Kidney (tissue), 13 donors: ENCODE measurements at regions not wholly inside any gene's neighbourhood (a gene's known extent, or its start where the extent isn't known, plus 50 kb on each side); places are given as distances from the start of the nearest gene placed in this dataset.

Source experiments
- DNase-seq, 5 donors: peaks; one replicate each; pipeline ENCODE4 v3.0.0-alpha.2; 2013 to 2020
- FAIRE-seq: peaks from 2 replicates; lab custom pipeline; 2012; peaks lifted over from hg19 to GRCh38; lab: Jason Lieb, UNC
- H3K27ac ChIP-seq, 2 donors: one replicate each; pipeline ENCODE4 v1.7.0; 2013; ENCODE audit warnings: low read depth in 2 of 2, low read length in 2 of 2, inconsistent platforms in 1 of 2
- H3K27me3 ChIP-seq: one replicate; pipeline ENCODE4 v1.7.1; 2013; ENCODE audit warnings: low read length, inconsistent platforms; ENCODE audit not compliant: control insufficient read depth, insufficient read depth
- H3K36me3 ChIP-seq, 3 donors: one replicate each; pipeline versions ENCODE4 v1.7.0 to v1.7.1; 2013; ENCODE audit warnings: low read length in 3 of 3, control low read depth in 1 of 3, inconsistent platforms in 1 of 3; ENCODE audit not compliant: insufficient read depth in 3 of 3, control insufficient read depth in 2 of 3
- H3K4me1 ChIP-seq, 3 donors: one replicate each; pipeline versions ENCODE4 v1.7.0 to v1.7.1; 2013; ENCODE audit warnings: low read length in 3 of 3, inconsistent platforms in 1 of 3, low read depth in 1 of 3; ENCODE audit not compliant: control insufficient read depth in 2 of 3, insufficient read depth in 2 of 3
- H3K4me3 ChIP-seq, 3 donors: one replicate each; pipeline versions ENCODE4 v1.7.0 to v1.8.1; 2013; ENCODE audit warnings: low read length in 3 of 3, control low read depth in 1 of 3, inconsistent platforms in 1 of 3
- H3K9ac ChIP-seq, 3 donors: one replicate each; pipeline versions ENCODE4 v1.7.0 to v1.7.1; 2013; ENCODE audit warnings: low read length in 3 of 3, control low read depth in 1 of 3, inconsistent platforms in 1 of 3
- H3K9me3 ChIP-seq, 3 donors: one replicate each; pipeline versions ENCODE4 v1.7.0 to v1.7.1; 2013; ENCODE audit warnings: low read length in 3 of 3, control low read depth in 1 of 3, inconsistent platforms in 1 of 3; ENCODE audit not compliant: control insufficient read depth in 2 of 3, insufficient read depth in 1 of 3
- intact Hi-C: fragments of 100-400 bp; cut with DNase I; formaldehyde crosslinking; loops from one replicate; pipeline ENCODE4 v1.11.1; 2022
- TF ChIP-seq, protein P1 (sequence below): IDR thresholded peaks from 3 replicates; pipeline ENCODE4 v1.5.1; 2012; ENCODE audit warnings: mild to moderate bottlenecking, moderate library complexity, borderline replicate concordance; ENCODE audit not compliant: insufficient read depth; ENCODE audit errors: extremely low read depth
- donor health status: control.
- donor health status: control.
- donor health status: control.
- donor health status: control.
- donor health status: control.
- donor health status: DM: yes; HTN: yes; CAD: no.
- donor health status: Normal renal cell carcinoma (clear cell type).

DNA sequence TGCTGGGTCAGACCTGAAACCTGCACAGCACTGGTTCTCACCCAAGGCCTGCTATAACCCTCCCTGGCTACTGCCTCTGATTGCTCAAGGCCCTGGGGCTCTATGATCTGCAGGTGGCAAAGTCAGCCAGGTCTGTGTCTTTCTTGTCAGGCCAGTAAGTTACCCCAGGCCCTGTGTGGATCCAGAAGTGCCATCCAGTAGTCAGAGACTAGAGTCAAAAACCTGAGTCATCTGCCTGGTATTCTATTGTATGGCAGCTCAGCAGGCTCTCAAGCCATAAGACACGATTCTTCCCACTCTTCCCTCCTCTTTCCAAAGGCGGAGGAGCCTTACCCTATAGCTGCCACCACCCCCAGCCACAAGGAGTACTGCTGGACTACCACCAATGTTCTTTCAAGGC lies 593.0 kb downstream of the FRK start:
- DNase-seq (no peak), FAIRE-seq (no peak)
- H3K27ac ChIP-seq: no peak overlapping the region
- no peak overlapping the region for H3K9ac ChIP-seq
- H3K9me3 ChIP-seq: no peaks in the 10 kb centered on the region
- intact Hi-C loops: no loop called here
- H3K36me3 ChIP-seq: no peaks in the 10 kb centered on the region
- no peaks in the 10 kb centered on the region for H3K27me3 ChIP-seq
- no peak overlapping the region for H3K4me3 ChIP-seq
- TF ChIP-seq, protein P1, sequence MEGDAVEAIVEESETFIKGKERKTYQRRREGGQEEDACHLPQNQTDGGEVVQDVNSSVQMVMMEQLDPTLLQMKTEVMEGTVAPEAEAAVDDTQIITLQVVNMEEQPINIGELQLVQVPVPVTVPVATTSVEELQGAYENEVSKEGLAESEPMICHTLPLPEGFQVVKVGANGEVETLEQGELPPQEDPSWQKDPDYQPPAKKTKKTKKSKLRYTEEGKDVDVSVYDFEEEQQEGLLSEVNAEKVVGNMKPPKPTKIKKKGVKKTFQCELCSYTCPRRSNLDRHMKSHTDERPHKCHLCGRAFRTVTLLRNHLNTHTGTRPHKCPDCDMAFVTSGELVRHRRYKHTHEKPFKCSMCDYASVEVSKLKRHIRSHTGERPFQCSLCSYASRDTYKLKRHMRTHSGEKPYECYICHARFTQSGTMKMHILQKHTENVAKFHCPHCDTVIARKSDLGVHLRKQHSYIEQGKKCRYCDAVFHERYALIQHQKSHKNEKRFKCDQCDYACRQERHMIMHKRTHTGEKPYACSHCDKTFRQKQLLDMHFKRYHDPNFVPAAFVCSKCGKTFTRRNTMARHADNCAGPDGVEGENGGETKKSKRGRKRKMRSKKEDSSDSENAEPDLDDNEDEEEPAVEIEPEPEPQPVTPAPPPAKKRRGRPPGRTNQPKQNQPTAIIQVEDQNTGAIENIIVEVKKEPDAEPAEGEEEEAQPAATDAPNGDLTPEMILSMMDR: no peak
- no peaks in the 10 kb centered on the region for H3K4me1 ChIP-seq

DNA sequence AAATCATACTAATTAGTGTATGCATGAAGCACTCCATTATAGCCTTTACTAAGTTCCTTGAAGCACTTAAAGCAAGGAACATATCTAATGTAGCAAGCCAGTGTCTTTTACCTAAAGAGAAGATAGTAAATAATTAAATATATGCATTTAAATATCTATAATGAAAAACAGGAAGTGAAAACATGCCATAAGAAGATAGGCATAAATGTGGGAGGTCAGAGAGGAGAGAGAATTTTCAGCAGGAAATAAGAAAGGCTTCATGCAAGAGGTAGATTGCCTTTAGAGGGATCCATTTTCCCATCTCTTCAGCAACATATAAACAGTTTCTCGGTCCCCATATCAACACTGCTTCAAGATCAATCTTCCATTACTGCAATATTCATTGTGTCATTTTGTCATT lies 599.8 kb downstream of the FRK start:
- Histone ChIP-seq H3K27ac (no peak overlapping the region), H3K9ac (no peak overlapping the region), H3K9me3 (no peaks in the 10 kb centered on the region), H3K4me1 (no peaks in the 10 kb centered on the region), H3K36me3 (no peaks in the 10 kb centered on the region), H3K4me3 (no peak overlapping the region), H3K27me3 (no peaks in the 10 kb centered on the region)
- FAIRE-seq: no peak
- TF ChIP-seq, protein P1: no peak
- intact Hi-C loops: no loop called here
- no peak for DNase-seq

DNA sequence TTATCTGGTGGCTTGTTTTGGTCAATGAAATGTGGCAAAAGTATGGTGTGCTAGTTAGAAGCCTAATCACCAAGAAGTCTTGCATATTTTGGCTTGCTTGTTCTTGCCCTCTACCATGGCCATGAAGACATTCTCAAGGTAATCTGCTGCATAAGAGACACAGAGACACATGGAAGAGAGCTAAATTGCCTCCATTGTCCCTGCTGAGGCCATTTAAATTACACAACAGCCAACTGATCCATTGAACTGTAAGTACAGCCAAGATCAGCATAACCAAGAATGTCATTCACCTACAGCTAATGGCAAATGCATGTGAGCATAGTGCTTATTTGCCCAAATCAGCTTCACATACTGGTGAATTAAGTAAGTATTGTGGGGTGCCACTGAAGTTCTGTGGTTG lies 603.8 kb downstream of the FRK start:
- DNase-seq (no peak), FAIRE-seq (no peak)
- Histone ChIP-seq H3K4me3 (no peak overlapping the region), H3K27me3 (no peaks in the 10 kb centered on the region), H3K4me1 (no peaks in the 10 kb centered on the region), H3K36me3 (no peaks in the 10 kb centered on the region), H3K27ac (no peak overlapping the region), H3K9me3 (no peaks in the 10 kb centered on the region), H3K9ac (no peak overlapping the region)
- TF ChIP-seq, protein P1: no peak
- intact Hi-C loops: no loop called here

DNA sequence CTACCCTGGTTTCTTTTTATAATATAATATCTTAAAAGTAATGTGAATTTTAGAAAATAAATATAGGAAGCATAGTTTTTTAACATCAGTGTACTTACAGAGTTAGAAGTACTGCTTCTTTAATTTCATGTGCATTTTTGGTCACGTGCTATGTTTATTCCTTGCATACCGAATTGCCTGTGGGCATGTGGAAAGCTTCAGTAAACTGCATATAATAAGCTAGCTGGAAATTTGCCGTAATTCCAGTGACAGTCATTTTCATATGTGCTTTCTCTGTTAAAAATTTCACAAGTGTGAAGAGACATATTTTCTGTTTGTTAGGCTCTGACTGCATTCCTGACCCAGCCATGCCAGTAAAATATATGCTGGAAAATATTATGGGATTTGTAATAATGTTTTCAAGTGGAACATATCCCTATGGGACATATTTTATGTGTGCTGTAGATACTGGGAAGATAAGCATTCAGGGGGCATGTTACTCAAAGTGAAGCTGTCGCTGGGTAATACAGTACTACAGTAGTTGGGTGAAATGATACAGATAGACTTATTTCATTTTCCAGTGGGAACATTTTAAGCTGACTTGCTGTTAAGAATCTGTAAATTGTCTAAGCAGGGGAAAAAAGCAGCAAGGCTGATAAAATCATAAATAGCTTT lies 616.7 kb downstream of the FRK start:
- no peak overlapping the region for H3K9ac ChIP-seq
- H3K27me3 ChIP-seq: no peaks in the 10 kb centered on the region
- H3K36me3 ChIP-seq: no peaks in the 10 kb centered on the region
- no peak overlapping the region for H3K4me3 ChIP-seq
- no peak overlapping the region for H3K27ac ChIP-seq
- TF ChIP-seq, protein P1: no peak
- intact Hi-C loops: no loop called here
- no peaks in the 10 kb centered on the region for H3K4me1 ChIP-seq
- no peaks in the 10 kb centered on the region for H3K9me3 ChIP-seq
- DNase-seq (peak in 2 of 5 donors; percentile 7 to 30), FAIRE-seq (no peak)
